NCI-H82 treated with DMSO at 0.1 percent for 48 hours (cell line): ENCODE measurements at regions not wholly inside any gene's neighbourhood (a gene's known extent, or its start where the extent isn't known, plus 50 kb on each side); places are given as distances from the start of the nearest gene placed in this dataset.
"Not testable (repeated sequence)": the region's sequence is repeated elsewhere in the genome, so short reads cannot be mapped to it uniquely, and the experiment has no call there.

Experiments used
- DNase-seq: peaks from one replicate; lab custom pipeline; 2025; ENCODE audit not compliant: unreplicated experiment; lab: John Stamatoyannopoulos, UW

DNA sequence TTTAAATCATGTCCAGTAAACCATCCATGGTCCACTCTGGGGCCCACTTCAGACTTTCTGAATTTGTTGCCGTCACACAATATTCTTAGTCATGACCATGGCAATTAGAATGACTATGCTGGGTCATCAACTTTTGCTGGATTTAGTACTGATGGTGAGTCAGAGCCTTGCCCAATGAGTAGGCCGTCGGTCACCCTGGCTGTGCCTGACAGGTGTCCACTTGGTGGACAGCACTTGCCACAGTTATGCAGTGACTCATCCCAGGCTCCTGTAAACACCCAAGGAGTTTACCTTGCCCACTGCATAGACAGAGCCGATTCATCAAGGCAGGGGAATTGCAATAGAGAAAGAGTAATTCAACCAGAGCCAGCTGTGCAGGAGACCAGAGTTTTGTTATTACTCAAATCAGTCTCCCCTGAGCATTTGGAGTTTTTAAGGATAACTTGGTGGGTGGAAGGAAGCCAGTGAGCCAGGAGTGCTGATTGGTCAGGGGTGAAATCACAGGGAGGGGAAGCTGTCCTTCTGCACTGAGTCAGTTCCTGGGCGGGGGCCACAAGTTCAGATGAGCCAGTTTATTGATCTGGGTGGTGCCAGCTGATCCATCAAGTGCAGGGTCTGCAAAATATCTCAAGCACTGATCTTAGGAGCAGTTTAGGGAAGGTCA, 333.8 kb downstream of the PTPRU start:
- no peak for DNase-seq

DNA sequence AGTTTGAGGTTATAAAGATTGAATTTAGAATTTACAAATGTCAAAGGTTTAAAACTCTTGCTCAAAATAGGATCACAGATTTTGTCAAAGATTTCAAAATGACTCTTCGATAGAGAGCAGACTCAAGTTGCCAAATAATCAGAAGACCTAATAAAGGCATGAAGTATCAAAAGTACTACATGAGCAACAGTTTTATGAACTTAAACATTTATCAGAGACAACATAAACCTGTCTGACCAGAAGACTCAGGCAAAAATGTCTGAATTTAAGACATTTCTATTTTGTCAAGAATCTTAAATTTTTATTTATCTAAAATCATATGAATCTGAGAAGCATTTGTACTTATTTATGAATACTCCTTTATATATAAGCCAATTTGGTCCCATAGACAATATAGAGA, 330.9 kb downstream of the PTPRU start:
- DNase-seq: no peak

DNA sequence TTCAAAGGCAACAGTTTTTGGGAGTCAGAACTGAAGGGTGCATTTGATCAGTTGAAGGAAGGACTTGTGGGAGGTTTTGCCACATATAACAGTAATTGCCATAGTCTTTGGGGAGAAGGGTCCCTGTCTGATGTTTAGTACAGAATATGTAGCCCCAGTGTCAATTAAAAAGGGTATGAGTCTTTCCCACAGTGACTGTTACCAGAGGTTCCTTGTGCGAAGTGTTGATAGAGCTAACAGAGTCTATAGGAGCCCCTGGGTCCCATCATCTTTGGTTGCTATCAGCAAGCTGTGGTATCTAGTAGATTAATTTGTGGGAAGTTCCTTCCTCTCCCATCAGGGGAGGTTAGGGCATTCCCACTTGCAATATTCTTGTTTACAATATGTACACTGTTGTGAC, 329.2 kb downstream of the PTPRU start:
- no peak for DNase-seq

DNA sequence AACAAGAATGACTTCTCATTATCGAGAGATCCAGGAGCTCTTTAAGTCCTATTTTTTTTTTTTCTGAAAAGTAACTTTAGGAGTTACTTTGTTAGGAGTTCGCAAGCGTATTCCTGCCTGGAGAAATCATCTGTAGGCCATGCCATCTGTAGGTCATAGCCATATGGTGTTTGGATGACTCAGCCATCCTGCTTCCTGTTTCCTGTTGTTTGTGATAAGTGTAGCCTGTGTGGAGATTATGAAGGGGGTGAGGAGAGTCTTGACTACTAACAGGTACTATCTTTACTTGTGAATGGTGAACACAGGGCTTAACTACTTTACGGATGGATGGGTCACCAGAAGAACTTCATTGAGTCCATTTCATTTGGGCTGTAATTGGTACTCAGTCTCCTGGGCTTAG, 327.2 kb downstream of the PTPRU start:
- DNase-seq: no peak

DNA sequence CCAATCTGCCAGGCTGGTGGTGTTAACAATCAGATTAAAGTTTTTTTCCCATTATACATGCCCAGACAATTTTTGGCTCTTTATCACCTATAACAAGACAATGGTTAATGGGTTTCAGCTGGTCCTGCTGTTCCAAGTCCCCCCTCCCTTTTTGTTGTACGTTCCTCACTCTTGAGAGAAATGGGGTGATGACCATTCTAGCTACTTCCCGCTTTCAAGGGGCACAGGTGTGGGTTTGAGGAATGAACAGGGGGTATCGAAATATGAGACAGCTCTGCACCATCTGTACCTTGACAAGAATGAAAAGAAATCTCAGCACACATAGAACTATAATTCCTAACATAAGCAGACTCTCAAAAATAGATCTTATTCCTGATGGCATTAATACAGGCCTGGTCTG, 326.8 kb downstream of the PTPRU start:
- DNase-seq: no peak

DNA sequence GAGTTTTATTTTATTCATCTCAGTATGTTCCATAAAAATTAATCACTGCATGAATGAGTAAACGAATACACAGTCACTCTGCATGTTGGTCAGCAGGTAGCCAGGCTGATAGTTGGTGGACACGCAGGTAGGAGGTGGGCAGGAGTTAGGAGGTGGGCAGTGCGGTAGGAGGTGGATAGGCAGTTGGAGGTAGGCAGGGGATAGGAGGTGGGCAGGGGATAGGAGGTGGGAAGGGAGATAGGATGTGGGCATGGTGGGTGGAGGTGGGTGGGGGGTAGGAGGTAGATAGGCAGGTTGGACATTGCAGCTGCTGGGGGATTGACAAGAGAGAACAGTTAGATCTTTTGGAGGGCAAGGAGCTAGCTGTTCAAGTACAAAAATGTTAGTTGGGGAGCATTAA, 322.7 kb downstream of the PTPRU start:
- no peak for DNase-seq

DNA sequence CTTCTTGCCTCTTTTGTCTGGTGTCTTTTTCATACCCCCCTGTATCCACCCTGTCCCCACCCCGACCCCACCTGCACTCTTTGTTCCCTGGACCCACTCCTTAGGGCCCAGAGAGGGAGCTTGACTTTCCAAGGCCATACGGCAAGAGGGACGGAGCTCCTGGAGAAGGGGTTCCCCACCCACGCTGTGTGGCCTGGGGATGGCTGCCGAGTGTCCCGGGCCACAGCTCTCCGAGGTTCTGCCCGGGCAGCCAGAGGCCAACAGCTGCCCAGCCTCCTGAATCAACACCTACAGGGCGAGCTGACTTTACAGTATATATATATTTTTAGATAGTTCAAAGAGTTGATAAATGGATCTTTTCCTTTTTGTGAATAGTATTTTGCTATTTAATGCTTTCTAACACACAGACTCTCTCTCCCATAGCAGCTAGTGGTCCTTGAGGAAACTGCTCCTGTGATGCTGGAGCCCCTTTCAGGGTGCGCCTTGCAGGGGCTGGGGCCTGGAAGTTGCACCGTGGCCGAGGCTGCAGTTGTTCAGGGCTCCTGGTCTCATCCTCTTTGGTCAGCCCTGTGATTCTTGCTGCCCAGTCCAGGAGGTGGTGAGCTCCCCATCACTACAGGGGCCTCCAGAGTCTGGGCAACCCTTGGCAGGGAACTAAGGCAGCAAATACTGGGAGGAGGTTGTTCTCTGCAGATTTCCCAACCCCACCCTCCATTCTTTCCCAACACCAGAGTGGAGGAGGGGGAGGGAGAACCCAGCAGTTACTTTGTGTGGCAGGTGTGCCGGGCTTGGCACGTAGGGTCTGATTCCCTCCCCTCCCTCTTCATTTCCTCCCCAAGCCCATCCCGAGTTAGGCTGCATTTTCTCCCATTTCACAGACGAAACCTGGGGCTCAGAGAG, 321.6 kb downstream of the PTPRU start:
- no peak for DNase-seq

DNA sequence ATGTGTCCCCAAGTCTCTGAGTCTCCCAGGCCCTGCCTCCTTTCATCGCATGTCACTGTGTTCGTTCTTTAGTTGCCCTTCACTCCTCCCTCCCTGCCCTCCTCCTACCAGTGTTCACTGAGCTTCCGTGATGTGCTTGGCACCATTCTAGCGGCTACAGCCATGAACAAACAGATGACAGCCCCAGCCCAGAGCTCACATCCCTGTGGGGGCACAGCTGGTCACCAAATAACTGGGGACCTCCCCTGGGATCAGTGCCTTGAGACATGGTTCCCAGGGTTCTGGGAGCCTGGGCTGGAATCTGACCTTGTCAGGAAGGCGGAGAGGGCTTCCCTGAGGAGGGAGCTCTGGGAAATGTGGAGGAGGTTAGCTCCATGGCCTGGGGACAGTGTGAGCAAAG, 320.7 kb downstream of the PTPRU start:
- DNase-seq: no peak

DNA sequence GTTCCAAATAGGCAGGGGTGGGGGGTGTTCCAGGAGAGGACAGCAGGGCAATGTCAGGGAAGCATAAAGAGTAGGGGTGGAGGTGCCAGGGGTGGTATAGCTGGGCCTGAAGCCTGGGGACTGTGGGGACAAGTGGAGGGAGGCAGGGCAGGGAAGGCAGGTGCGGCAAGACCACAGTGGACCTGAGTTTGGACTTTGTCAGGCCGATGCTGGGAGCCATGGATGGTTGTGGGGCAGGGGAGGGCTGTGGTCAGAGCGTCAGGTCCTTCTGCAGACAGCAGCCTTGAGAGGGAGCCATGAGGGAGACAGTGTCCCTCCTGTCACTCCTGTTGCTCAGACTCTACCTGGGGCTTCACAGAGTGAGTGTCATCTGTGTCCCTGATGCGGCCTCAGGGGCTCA, 320.3 kb downstream of the PTPRU start:
- DNase-seq: no peak

DNA sequence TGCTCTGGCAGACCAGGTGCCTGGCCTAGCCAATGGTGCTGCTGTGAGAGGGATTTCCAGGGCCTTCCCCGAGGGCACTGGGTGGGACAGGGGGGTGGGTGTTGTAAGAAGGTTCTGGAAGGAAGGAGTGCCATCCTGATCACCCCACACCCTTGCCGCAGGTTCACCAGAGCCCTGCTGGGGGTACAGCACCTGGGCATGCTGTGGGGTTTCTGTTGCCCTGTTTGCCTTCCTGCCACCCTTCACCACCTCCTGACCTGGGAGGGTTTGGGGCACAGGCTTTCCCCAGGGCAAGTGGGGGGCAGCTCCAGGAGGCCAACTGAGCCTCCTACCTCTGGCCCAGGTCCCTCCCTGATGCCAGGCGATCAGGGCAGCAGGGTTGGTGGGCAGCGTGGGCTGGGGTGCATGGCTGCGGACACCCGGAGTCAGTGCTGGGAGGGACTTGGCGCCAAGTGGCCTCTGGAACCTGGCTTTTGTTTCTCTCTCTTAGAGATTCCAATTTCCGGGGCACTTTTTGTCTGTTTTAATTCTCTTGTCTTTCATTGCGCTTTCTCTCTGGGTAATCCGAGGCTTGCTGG, 318.8 kb downstream of the PTPRU start:
- no peak for DNase-seq

DNA sequence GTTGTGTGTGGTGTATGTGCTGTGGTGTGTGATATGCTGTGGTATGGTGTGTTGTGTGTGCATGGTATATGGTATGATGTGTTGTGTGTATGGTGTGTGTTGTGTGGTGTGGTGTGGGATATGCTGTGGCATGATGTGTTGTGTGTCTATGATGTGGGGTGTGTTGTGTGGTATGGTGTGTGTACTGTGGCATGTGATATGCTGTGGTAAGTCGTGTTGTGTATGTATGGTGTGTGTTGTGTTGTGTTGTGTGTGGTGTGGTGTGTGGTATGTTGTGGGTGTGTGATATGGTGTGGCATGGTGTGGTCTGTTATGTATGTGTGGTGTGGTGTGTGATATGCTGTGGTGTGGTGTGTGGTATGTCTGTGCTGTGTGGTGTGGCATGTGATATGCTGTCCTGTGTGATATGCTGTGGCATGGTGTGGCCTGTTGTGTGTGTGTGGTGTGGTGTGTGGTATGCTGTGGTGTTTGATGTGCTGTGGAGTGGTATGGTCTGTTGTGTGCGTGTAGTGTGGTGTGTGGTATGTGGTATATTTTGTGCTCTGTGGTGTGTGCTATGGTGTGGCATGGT, 318.0 kb downstream of the PTPRU start:
- no peak for DNase-seq

DNA sequence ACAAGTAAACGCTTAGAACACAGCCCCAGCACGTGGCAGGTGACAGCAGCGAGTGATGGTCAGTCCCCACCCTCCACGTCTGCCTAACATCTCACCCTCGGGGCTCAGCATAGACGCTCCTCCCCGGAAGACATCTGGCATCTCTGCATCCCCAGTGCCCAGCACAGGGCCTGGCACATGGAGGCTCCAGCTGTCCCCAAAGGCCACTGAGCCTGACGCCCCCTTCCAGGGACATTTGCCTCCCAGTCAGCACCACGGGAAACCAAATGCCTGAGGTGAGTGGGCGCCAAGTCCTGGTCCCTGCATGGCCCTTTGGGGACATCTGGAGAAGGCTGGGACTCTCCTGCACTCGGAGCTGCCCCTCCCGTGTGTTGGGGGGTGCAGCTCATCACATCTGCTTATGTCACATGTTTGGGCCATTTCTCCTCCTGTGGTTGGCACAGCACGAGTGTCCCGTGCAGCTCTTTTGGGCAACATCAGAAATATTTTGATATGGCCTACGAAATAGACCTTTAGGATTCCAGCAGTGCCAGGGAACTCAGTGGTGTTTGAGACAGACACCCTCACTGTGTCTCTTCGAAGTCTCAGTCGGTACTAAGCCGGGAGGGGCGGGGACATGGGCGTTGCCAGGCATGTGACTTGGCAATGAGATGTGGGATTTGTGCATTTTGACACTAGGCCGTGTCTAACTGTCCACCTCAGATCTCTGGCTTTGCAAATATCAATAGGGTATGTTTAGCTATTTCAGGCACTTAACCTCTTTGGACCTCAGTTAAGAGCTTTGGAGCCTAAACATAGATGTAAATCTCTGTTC, 315.0 kb downstream of the PTPRU start:
- no peak for DNase-seq

DNA sequence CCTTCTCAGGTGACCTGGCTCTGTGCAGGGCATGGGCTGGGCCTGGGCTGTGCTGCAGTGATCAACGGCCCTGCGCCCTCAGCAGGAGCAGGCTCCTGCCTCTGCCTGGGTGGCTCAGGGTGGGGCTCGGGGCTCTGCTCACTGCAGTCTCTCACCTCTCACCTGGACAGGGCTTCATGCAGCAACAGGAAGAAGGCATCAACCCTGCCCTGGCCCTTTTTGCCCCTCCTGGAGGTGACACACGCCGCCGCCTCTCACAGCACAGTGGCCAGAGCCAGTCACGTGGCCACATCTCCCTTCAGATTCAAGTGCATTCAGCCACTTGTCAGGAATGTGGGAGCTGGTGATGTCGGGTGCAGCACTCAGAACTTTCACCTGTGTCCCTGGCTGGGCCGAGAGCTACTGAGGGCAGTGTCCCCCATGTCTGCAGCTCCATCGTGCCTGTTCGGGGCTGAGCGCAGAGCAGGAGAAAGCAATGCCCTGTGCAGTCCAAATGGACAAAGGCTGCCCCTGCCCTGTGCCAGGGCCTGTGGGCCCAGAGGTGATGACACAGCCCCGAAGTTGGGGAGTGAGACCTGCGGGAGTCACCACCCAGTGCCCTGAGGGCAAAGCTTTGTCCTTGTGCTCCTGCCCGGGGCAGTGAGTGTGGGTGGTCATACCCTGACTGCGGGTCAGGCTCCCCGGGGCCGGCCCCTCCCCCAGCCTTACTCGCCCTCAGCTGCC, 314.0 kb downstream of the PTPRU start:
- DNase-seq: no peak

DNA sequence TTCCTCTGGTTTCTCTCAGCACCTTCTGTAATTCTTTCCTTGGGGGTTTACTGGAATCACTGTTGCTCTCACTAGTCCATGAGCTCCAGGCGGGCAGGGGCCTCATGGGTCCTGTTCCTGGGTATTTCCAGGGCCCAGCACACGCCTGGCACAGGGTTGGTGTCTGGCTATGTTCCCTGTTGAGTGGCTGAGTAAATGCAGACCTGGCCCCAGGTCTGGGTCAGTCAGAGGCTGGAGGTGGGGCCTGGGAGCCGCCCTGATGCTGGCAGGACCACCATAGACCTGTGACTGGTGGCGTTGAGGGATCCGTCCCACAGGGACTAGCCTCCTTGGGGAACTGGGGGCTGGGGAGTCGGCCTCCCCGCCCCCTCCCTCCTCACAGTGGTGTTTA, 313.4 kb downstream of the PTPRU start:
- not testable (repeated sequence) for DNase-seq

DNA sequence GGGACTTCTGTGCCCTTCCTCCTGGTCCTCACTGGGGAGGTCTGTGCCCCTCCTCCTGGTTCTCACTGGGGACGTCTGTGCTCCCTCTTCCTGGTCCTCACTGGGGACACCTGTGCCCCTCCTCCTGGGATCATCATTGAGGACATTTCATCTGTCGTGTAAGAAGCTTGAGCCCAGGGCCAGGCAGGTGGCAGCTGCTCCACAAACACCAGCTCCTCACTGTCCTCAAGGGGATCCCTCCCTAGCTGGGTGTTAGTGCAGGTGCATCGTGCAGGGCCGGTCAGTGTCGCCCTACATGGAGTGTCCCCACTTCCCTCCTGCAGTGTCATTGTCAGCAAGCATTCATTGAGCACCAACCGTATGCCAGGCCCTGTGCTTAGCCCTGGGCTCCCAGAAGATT, 312.7 kb downstream of the PTPRU start:
- DNase-seq: no peak

DNA sequence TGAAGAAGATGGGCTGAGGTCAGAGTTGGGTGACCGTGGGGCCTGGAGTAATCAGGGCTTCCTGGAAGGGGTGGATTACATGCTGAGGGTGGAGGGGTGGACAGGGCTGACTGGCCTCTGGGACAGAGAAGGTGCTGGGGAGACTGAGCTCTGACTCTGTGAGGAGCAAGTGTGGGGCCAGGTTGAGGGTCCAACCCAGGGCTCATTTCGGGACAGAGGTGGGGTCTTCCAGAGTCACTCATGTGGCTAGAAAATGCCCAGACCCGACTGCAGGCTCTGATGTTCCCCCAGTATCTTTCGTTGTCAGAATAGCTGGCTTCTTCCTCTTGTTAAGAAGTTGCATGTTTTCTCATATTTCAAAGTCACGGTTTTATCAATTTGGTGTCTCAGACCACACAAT, 311.8 kb downstream of the PTPRU start:
- DNase-seq: no peak

DNA sequence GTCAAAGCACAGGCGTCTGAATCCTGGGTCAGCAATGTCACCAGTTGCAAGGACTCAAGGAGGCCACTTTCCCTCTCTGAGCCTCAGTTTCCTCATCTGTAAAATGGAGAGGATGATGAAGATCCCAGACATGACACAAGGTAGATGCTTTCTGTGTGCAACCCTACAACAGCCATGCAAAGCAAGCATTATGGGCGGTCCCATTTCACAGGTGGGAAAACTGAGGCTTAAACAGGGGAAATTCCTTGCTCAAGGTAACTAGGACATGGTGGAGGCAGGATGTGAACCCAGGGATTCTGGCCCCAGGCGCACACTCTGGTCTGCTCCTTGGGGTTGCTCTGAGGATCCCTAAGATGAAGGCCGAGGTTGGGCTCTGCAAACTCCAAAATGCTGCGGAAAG, 311.0 kb downstream of the PTPRU start:
- no peak for DNase-seq

DNA sequence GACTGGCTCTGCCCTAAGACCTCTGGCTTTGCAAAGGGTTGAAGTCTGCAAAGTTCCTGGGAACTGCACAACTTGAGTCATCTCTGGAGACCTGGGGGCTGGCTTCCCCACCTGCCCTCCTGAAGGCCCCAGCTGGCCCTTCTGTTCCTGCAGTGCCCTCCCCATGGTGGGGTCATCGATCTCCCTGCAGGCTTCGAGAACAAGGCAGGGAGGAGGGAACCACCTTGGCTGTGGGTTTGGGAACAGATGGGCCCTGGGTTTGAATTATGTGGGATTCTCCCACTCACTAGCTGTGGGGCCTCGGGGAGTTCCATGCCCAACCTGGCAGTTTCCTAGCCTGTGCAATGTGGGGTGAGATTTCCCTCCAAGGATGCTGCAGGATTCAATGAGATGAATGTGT, 310.2 kb downstream of the PTPRU start:
- no peak for DNase-seq

DNA sequence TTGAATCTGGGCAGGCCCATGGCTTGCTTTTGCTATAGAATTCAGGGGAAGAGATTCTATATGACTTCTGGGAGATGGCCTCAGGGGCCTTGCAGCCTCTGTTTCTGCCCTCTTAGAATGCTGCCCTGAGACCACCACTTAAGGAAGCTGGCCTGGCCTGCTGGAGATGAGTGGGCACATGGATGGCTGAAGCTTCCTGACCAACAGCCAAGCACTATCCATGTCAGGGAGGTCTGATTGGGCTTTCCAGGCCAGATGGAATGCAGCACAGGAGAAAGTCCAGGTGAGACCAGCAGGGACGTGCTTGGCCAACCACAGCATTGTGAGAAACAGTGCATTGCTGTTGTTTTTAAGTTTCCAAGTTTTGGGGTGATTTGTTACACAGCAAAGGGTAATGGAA, 308.1 kb downstream of the PTPRU start:
- no peak for DNase-seq

DNA sequence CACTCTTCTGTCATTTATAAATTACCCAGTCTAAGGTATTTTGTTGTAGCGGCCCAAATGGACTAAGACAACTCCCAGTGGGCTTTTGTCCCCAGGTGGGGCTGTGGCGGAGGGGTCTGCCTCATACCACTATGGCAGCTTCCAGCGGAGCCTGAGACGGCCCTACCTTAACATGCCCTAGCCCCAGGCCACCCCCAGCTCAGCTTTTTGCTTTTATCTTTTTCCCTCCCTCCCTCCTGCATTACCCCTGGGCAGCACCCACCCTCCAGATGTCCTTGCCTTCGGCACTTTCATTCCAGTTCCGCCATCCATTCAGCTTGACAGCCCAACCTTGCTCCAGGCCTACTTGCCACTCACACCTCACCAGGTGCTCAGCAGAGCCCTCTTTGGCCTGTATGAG, 307.3 kb downstream of the PTPRU start:
- DNase-seq: no peak
